DOHH2 (cell line): ENCODE measurements at regions not wholly inside any gene's neighbourhood (a gene's known extent, or its start where the extent isn't known, plus 50 kb on each side); places are given as distances from the start of the nearest gene placed in this dataset.

ENCODE experiments used
- H3F3A ChIP-seq: fragments of 200-600 bp; sonication (generic), shearing (Covaris generic); 2 replicates; pipeline ENCODE4 v1.6.0; 2016; ENCODE audit warnings: antibody characterized with exemption, mild to moderate bottlenecking; ENCODE audit not compliant: control insufficient read depth, insufficient read depth
- H3K27ac ChIP-seq: fragments of 200-600 bp; sonication (generic); 2 replicates; pipeline ENCODE4 v1.5.1; 2014; ENCODE audit warnings: low read depth, mild to moderate bottlenecking, low read length, moderate library complexity
- H3K27me3 ChIP-seq: fragments of 200-600 bp; sonication (generic); 2 replicates; pipeline ENCODE4 v1.6.1; 2014; ENCODE audit warnings: mild to moderate bottlenecking, low read length, mixed read lengths; ENCODE audit not compliant: control insufficient read depth
- H3K36me3 ChIP-seq: fragments of 200-600 bp; sonication (generic); 2 replicates; pipeline ENCODE4 v1.6.1; 2014; ENCODE audit warnings: mild to moderate bottlenecking, low read length, moderate library complexity, mixed read lengths; ENCODE audit not compliant: control insufficient read depth
- H3K4me1 ChIP-seq: fragments of 200-600 bp; sonication (generic); 2 replicates; pipeline ENCODE4 v1.6.1; 2014; ENCODE audit warnings: mild to moderate bottlenecking, low read length, mixed read lengths; ENCODE audit not compliant: control insufficient read depth
- H3K4me2 ChIP-seq: fragments of 200-600 bp; sonication (generic); 2 replicates; pipeline ENCODE4 v1.6.0; 2014; ENCODE audit warnings: mild to moderate bottlenecking, low read length, moderate library complexity
- H3K4me3 ChIP-seq: fragments of 200-600 bp; sonication (generic); 2 replicates; pipeline ENCODE4 v1.5.1; 2014; ENCODE audit warnings: mild to moderate bottlenecking, low read length, mixed read lengths
- H3K79me2 ChIP-seq: fragments of 200-600 bp; sonication (generic); 2 replicates; pipeline ENCODE4 v1.6.1; 2014; ENCODE audit warnings: mild to moderate bottlenecking, low read length, mixed read lengths; ENCODE audit not compliant: control insufficient read depth
- H3K9me2 ChIP-seq: fragments of 200-600 bp; sonication (generic); replicated peaks from 2 replicates; pipeline ENCODE4 v1.6.1; 2014; ENCODE audit warnings: mild to moderate bottlenecking, low read length, mixed read lengths; ENCODE audit not compliant: control insufficient read depth
- H3K9me3 ChIP-seq: fragments of 200-600 bp; sonication (generic); 2 replicates; pipeline ENCODE4 v1.6.1; 2014; ENCODE audit warnings: antibody characterized with exemption, low read length, mixed read lengths; ENCODE audit not compliant: control insufficient read depth, insufficient read depth
- H4K20me1 ChIP-seq: fragments of 200-600 bp; sonication (generic); 2 replicates; pipeline ENCODE4 v1.6.0; 2014; ENCODE audit warnings: low read depth, mild to moderate bottlenecking, antibody characterized with exemption, low read length, moderate library complexity; ENCODE audit not compliant: control insufficient read depth, insufficient read depth
- CTCF ChIP-seq: fragments of 200-600 bp; sonication (generic); IDR thresholded peaks from one replicate; pipeline ENCODE4 v1.5.1; 2014; ENCODE audit warnings: antibody characterized with exemption, mild to moderate bottlenecking, low read depth, low read length; ENCODE audit not compliant: poor library complexity, severe bottlenecking
- EZH2phosphoT487 ChIP-seq: fragments of 200-600 bp; sonication (generic); IDR thresholded peaks from 2 replicates; pipeline ENCODE4 v1.6.1; 2017; ENCODE audit warnings: borderline replicate concordance, mild to moderate bottlenecking, antibody characterized with exemption, low read length, moderate library complexity, mixed read lengths

GRCh38 chr10:121025731-121026130 is 174.6 kb downstream of the WDR11 start:
- H3K4me2 ChIP-seq, result no peak overlapping the region
- no peaks in the 10 kb centered on the region for H3K9me3 ChIP-seq
- no peaks in the 10 kb centered on the region for H3K36me3 ChIP-seq
- no peak overlapping the region for H3K4me3 ChIP-seq
- H3K4me1 ChIP-seq, result no peaks in the 10 kb centered on the region
- no peak overlapping the region for H3K27ac ChIP-seq
- TF ChIP-seq EZH2phosphoT487 (no peak), CTCF (no peak)
- no peaks in the 10 kb centered on the region for H3K79me2 ChIP-seq
- H3K9me2 ChIP-seq, result no peaks in the 10 kb centered on the region
- H4K20me1 ChIP-seq, result no peaks in the 10 kb centered on the region
- no peaks in the 10 kb centered on the region for H3K27me3 ChIP-seq
- no peaks in the 10 kb centered on the region for H3F3A ChIP-seq

GRCh38 chr10:121027371-121027770 is 176.2 kb downstream of the WDR11 start:
- no peaks in the 10 kb centered on the region for H3K79me2 ChIP-seq

GRCh38 chr10:121032460-121032859 is 181.3 kb downstream of the WDR11 start:
- Histone ChIP-seq H3K4me3 (no peak overlapping the region), H3K27ac (no peak overlapping the region), H3K4me2 (no peak overlapping the region), H3K9me3 (no peaks in the 10 kb centered on the region), H3F3A (no peaks in the 10 kb centered on the region), H3K79me2 (no peaks in the 10 kb centered on the region), H3K36me3 (no peaks in the 10 kb centered on the region), H3K9me2 (no peaks in the 10 kb centered on the region), H3K27me3 (no peaks in the 10 kb centered on the region), H3K4me1 (no peaks in the 10 kb centered on the region), H4K20me1 (no peaks in the 10 kb centered on the region)
- no peak for TF ChIP-seq EZH2phosphoT487
- no peak for TF ChIP-seq CTCF

More at GRCh38 chr10:121027371-121027770, 176.2 kb downstream of the WDR11 start:
- H3K9me3 ChIP-seq, result no peaks in the 10 kb centered on the region
- H3K27ac ChIP-seq, result no peak overlapping the region
- no peak overlapping the region for H3K4me3 ChIP-seq
- no peaks in the 10 kb centered on the region for H4K20me1 ChIP-seq
- no peaks in the 10 kb centered on the region for H3K27me3 ChIP-seq
- H3K9me2 ChIP-seq, result no peaks in the 10 kb centered on the region
- H3K36me3 ChIP-seq, result no peaks in the 10 kb centered on the region
- H3K4me2 ChIP-seq, result no peak overlapping the region
- no peaks in the 10 kb centered on the region for H3K4me1 ChIP-seq
- TF ChIP-seq EZH2phosphoT487, result no peak
- no peak for TF ChIP-seq CTCF
- H3F3A ChIP-seq, result no peaks in the 10 kb centered on the region

GRCh38 chr10:121033366-121033765 is 182.2 kb downstream of the WDR11 start:
- H3K9me3 ChIP-seq, result no peaks in the 10 kb centered on the region
- H3K9me2 ChIP-seq, result no peaks in the 10 kb centered on the region
- H3K79me2 ChIP-seq, result no peaks in the 10 kb centered on the region
- no peak overlapping the region for H3K4me2 ChIP-seq
- no peaks in the 10 kb centered on the region for H3K4me1 ChIP-seq
- H3K36me3 ChIP-seq, result no peaks in the 10 kb centered on the region
- no peaks in the 10 kb centered on the region for H3F3A ChIP-seq
- TF ChIP-seq EZH2phosphoT487 (no peak), CTCF (no peak)
- H3K27ac ChIP-seq, result no peak overlapping the region
- no peak overlapping the region for H3K4me3 ChIP-seq
- H4K20me1 ChIP-seq, result no peaks in the 10 kb centered on the region
- H3K27me3 ChIP-seq, result no peaks in the 10 kb centered on the region
